ENCODE measurements at regions not wholly inside any gene's neighbourhood (a gene's known extent, or its start where the extent isn't known, plus 50 kb on each side); places are given as distances from the start of the nearest gene placed in this dataset.

- no peak for TF ChIP-seq CTCF (IDR thresholded peaks at IDR 0.05)
- no peak for TF ChIP-seq POLR2A (IDR thresholded peaks at IDR 0.05)
- no peak for TF ChIP-seq POLR2AphosphoS5 (IDR thresholded peaks at IDR 0.05)
These were observed 57.2 kb upstream of the KLF12 start for GRCh38 chr13:74191410-74191809.
